ENCODE measurements at regions not wholly inside any gene's neighbourhood (a gene's known extent, or its start where the extent isn't known, plus 50 kb on each side); places are given as distances from the start of the nearest gene placed in this dataset.
"Not testable (repeated sequence)": the region's sequence is repeated elsewhere in the genome, so short reads cannot be mapped to it uniquely, and the experiment has no call there.

GRCh38 chr14:25303934-25304333, 254.0 kb upstream of the STXBP6 start:
- DNase-seq: no peak

DNA sequence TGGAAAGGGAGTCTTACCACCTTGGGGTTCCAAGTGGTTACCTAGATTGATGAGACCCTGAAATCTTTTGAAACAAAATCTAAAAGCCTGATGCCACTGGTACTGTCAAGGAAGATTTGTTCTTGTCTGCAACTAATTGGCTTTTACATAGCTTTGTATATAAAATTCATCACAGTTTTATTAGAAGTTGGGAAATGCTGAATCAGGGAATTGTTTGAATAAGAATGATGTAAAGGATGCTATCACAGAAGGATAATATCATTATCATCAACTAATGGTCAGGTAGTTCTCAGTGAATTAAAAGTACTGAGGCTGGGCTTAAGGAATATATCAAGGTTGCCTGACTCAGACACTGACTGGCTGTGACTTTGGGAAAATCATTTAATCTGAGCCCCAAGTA, 248.3 kb upstream of the STXBP6 start:
- no peak for DNase-seq

GRCh38 chr14:25290154-25290553, 240.2 kb upstream of the STXBP6 start:
- not testable (repeated sequence) for DNase-seq

- no peak for DNase-seq
These were observed 224.6 kb upstream of the STXBP6 start for GRCh38 chr14:25274529-25274928.

DNA sequence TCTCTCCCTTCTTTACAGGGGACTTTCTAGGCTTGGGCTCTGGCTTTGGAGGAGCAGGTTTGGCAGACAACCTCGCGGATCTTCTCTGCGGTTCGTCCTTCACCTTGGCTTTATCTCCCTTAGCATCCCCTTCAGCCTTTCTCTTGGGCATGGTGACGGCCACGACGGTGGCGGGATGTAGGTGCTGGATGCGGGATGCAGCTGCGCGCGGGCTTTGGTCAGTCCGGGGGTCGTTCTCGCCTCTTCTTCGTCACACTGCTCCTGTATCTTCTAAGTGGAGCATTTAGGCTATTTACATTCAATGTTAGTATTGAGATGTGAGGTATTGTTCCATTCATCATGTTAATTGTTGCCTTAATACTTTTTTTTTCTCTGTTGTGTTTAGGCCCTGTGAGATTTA, 217.2 kb upstream of the STXBP6 start:
- no peak for DNase-seq

- DNase-seq: no peak
These were observed 209.5 kb upstream of the STXBP6 start for GRCh38 chr14:25259470-25259869.

- no peak for DNase-seq
These were observed 202.8 kb upstream of the STXBP6 start for GRCh38 chr14:25252793-25253192.

DNA sequence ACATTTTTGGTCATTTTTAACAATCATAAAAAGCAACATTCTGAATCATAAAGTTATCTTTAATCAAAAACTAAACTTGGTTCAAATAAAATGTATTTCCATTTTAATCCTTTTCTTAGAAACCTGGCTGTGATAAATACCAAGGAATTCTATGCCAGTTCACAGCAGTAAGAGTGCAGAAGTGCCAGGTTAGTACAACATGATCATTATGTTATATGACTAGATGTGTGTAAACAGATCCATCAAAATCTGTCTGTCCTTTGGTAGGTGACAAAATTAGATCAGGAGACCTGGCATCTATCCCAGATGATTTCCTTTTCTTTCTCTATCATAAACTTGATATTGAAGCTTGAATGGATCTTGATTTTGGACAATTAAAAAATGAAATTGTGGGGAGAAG, 200.6 kb upstream of the STXBP6 start:
- no peak for DNase-seq

DNA sequence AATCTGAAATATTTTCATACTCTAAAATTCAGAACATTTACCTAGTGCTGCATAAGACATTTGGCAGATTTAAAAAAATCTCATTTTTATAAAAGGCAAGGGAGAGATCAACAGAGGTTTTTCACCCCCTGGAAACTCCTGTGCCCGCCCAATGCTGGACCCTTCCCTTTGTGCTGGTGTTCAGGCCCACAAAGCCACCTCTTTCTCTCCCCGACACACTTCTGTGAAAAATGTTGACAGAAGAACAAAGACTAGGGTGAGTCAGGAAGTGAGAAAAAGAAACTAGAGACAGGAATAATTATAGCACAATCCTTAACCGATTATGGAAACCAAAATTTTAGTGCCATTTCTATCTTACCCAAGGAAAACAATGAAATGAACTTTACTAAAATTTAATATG, 197.7 kb upstream of the STXBP6 start:
- DNase-seq: no peak

- no peak for DNase-seq
These were observed 196.8 kb upstream of the STXBP6 start for GRCh38 chr14:25246751-25247150.

- DNase-seq: no peak
These were observed 189.2 kb upstream of the STXBP6 start for GRCh38 chr14:25239170-25239569.

DNA sequence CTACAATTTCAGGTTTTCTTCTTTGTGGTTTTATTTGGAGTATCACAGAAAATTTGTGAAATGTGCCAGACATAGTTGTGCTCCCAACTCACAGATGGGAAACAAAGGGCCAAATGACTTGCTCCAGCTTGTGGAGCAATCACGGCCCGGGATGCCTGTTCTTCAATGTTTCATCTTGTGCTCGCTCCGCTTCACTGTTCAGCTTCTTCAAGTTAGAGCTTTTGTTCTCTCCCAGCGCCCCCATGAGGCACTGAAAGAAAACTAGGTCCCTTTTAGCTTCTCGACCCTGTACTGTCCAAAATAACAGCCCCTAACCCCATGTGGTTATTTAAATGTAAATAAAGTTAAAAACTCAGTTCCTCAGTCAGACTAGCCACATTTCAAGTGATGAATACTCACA, 187.9 kb upstream of the STXBP6 start:
- DNase-seq: peak; percentile 29 to 67

GRCh38 chr14:25233613-25234012, 183.7 kb upstream of the STXBP6 start:
- no peak for DNase-seq

- peak; percentile 37 to 42 for DNase-seq
These were observed 181.1 kb upstream of the STXBP6 start for GRCh38 chr14:25231004-25231403.

DNA sequence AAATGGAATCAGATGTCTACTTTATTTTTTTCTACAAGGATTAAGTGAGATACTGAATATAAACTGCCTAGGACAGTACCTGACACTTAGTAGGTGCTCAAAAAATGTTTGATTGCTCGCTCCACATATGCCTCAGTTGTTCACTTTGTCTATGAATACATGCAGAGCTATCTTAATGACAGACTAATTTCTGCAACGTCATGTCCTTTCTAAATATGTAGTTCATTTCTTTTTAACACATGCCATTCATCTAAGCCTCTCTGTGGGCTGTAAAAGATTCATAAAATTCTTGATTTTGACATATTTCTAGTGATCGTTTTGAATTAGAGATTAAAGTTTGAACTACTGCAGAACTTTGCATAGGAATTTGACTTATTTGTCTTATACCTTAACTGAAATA, 176.3 kb upstream of the STXBP6 start:
- DNase-seq: no peak

DNA sequence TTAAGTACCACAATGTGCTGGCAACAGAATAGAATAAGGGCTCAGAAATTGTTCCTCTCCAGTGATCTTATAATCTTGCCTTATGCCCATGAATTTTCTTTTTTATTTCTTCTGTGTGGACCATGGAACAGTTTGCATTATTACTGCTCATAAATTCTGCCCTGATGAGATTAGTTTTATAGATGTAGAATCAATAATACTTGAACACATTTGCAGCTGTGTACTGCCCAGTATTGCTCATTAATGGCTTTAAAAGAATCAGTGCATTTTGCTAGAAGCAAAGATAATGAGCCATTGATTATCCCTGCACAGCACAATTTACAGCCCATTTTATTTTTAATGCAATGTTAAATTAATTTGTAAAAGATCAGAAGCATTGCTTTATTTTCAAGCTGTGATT, 172.3 kb upstream of the STXBP6 start:
- no peak for DNase-seq

DNA sequence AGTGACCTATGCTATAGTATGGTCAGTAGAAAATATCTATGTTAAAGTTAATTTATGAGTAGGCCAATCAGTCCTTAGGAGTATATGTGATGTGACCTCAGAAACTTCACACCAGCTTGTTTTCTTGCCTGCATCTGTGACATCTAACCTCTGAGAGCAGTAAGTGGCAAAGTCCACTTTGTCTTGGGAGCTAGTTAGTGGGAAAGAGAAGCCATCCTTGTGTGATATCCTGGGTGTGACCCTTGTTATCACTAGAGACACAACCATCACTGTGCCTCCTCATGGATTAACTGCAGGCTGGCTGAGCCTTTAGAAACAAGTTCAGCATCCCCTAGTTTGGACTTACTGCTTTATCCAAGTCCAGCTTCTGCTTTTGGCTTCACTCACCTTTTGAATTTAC, 170.6 kb upstream of the STXBP6 start:
- DNase-seq: no peak

GRCh38 chr14:25215607-25216006, 165.7 kb upstream of the STXBP6 start:
- no peak for DNase-seq

DNA sequence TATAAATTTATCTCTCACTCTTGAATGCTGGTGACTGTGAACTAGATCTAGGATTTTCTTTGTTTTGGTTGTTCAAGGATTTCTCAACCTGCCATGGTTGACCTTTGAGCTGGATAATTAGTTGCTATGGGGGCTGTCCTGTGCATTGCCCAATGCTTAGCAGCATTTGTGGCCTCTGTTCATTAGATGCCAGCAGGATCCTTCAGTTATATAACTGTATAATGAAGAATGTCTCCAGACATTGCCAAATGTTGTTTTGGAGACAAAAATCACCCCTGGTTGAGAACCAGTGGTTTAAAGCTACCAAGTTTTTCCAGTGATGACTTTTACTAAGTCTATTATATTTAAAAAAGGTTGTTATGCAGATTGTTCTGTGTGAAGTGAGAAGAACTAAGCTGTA, 147.9 kb upstream of the STXBP6 start:
- DNase-seq: no peak

- no peak for DNase-seq
These were observed 130.3 kb upstream of the STXBP6 start for GRCh38 chr14:25180221-25180620.

GRCh38 chr14:25178255-25178654, 128.3 kb upstream of the STXBP6 start:
- no peak for DNase-seq

DNA sequence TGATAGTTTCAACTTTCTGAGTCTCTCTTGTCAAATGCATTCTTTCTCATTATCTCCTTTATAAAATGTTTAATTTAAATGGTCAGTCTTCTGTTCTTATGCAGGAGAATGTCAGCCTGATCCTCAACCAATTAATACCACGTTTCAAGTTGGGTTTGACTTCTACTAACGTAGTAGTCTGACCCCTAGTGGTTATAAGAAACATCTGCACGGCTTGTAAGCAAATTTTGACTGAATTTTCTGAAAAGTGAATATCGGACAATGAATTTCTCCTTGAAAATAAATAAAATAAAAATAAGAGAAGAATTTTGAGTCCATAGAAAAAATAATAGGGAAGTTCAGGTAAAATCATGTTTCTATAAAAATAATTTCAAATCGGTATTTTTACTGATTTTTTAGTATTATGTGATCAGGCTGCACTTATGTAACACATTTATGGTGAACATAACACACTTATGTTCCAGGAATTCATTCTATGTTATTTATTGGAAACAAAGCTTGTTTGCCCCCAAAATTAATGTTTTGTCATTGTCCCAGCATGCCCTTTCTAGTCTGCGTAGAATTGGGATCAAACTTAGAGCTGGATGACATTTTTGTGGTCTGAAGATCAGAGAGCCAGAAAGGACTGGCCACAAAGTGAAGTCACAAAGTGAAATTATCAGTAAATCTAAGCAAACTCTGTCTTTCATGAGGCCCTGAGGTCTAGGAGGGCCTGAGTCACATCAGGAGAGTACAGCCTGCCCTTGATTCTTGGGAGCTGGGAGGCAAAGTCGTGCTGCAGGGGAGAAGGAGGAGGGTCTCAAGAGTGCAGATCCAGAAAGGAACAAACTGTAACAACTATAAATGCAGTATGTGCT, 101.2 kb upstream of the STXBP6 start:
- DNase-seq: peak; percentile 50 to 55

- DNase-seq: no peak
These were observed 100.5 kb upstream of the STXBP6 start for GRCh38 chr14:25150401-25150800.

GRCh38 chr14:25140411-25140810, 90.5 kb upstream of the STXBP6 start:
- DNase-seq: no peak

- no peak for DNase-seq
These were observed 86.9 kb upstream of the STXBP6 start for GRCh38 chr14:25136811-25137210.

All from SHP77 (cell line).